Ishikawa (cell line): ENCODE measurements at regions not wholly inside any gene's neighbourhood (a gene's known extent, or its start where the extent isn't known, plus 50 kb on each side); places are given as distances from the start of the nearest gene placed in this dataset.

Experiments used
- CEBPB ChIP-seq: IDR thresholded peaks from 2 replicates; pipeline ENCODE4 v1.6.1; 2012
- CREB1 ChIP-seq: IDR thresholded peaks from 2 replicates; pipeline ENCODE4 v1.6.1; 2012; ENCODE audit warnings: low read depth
- EP300 ChIP-seq: IDR thresholded peaks from 2 replicates; pipeline ENCODE4 v1.6.1; 2012; ENCODE audit warnings: borderline replicate concordance
- FOXM1 ChIP-seq: IDR thresholded peaks from 2 replicates; pipeline ENCODE4 v1.6.1; 2012; ENCODE audit warnings: low read depth, borderline replicate concordance
- RAD21 ChIP-seq: IDR thresholded peaks from 2 replicates; pipeline ENCODE4 v1.6.1; 2012; ENCODE audit warnings: low read depth
- TAF1 ChIP-seq: IDR thresholded peaks from 2 replicates; pipeline ENCODE4 v1.6.1; 2012; ENCODE audit warnings: low read depth, mild to moderate bottlenecking
- TCF12 ChIP-seq: IDR thresholded peaks from 2 replicates; pipeline ENCODE4 v1.6.1; 2012; ENCODE audit warnings: low read depth
- TEAD4 ChIP-seq: IDR thresholded peaks from 2 replicates; pipeline ENCODE4 v1.6.1; 2012
- YY1 ChIP-seq: IDR thresholded peaks from 2 replicates; pipeline ENCODE4 v1.6.1; 2012; ENCODE audit warnings: low read depth
- ZBTB7A ChIP-seq: IDR thresholded peaks from 2 replicates; pipeline ENCODE4 v1.6.1; 2012; ENCODE audit warnings: low read depth
- TF ChIP-seq, protein P1 (sequence below): IDR thresholded peaks from 2 replicates; pipeline ENCODE4 v1.6.1; 2012
- TF ChIP-seq, protein P2 (sequence below): IDR thresholded peaks from 2 replicates; pipeline ENCODE4 v1.6.1; 2012; ENCODE audit warnings: low read depth, mild to moderate bottlenecking
- TF ChIP-seq, protein P3 (sequence below): IDR thresholded peaks from 2 replicates; pipeline ENCODE4 v1.6.1; 2012

DNA sequence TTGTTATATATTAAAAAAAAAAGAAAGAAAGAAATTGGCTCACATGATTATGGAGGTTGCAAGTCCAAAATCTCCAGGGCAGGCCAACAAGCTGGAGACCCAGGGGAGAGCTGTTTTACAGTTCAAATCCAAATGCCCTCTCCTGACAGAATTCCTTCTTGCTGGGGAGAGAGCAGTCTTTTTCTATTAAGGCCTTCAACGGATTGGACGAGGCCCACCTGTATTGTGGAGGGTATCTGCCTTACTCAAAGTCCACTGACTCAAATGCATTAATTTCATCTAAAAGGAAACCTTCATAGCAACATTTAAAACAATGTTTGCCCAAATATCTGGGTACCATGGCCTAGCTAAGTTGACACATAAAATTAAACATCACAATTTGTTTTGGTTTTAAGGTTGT, 56.9 kb upstream of the TRIM67 start:
- TF ChIP-seq, protein P1, sequence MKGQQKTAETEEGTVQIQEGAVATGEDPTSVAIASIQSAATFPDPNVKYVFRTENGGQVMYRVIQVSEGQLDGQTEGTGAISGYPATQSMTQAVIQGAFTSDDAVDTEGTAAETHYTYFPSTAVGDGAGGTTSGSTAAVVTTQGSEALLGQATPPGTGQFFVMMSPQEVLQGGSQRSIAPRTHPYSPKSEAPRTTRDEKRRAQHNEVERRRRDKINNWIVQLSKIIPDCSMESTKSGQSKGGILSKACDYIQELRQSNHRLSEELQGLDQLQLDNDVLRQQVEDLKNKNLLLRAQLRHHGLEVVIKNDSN = no peak
- TF ChIP-seq CREB1 (no peak), RAD21 (no peak), YY1 (no peak), EP300 (no peak), TAF1 (no peak), CEBPB (no peak), TEAD4 (no peak), FOXM1 (no peak), ZBTB7A (no peak), TCF12 (no peak)
- TF ChIP-seq, protein P2, sequence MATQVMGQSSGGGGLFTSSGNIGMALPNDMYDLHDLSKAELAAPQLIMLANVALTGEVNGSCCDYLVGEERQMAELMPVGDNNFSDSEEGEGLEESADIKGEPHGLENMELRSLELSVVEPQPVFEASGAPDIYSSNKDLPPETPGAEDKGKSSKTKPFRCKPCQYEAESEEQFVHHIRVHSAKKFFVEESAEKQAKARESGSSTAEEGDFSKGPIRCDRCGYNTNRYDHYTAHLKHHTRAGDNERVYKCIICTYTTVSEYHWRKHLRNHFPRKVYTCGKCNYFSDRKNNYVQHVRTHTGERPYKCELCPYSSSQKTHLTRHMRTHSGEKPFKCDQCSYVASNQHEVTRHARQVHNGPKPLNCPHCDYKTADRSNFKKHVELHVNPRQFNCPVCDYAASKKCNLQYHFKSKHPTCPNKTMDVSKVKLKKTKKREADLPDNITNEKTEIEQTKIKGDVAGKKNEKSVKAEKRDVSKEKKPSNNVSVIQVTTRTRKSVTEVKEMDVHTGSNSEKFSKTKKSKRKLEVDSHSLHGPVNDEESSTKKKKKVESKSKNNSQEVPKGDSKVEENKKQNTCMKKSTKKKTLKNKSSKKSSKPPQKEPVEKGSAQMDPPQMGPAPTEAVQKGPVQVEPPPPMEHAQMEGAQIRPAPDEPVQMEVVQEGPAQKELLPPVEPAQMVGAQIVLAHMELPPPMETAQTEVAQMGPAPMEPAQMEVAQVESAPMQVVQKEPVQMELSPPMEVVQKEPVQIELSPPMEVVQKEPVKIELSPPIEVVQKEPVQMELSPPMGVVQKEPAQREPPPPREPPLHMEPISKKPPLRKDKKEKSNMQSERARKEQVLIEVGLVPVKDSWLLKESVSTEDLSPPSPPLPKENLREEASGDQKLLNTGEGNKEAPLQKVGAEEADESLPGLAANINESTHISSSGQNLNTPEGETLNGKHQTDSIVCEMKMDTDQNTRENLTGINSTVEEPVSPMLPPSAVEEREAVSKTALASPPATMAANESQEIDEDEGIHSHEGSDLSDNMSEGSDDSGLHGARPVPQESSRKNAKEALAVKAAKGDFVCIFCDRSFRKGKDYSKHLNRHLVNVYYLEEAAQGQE = no peak
- TF ChIP-seq, protein P3, sequence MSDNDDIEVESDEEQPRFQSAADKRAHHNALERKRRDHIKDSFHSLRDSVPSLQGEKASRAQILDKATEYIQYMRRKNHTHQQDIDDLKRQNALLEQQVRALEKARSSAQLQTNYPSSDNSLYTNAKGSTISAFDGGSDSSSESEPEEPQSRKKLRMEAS = no peak
